CD4-positive, alpha-beta T cell treated with Interferon alpha-2 for 1 hour (primary cell): ENCODE measurements at regions not wholly inside any gene's neighbourhood (a gene's known extent, or its start where the extent isn't known, plus 50 kb on each side); places are given as distances from the start of the nearest gene placed in this dataset.

Experiments
- DNase-seq, 2 donors: peaks; one replicate each; pipeline ENCODE4 v3.0.0-alpha.2; 2020 to 2022

- DNase-seq = no peak
These were observed 516.9 kb upstream of the ZNF608 start for GRCh38 chr5:125263356-125263755.

GRCh38 chr5:125266106-125266505 is 519.7 kb upstream of the ZNF608 start:
- DNase-seq = no peak

- DNase-seq = no peak
These were observed 521.3 kb upstream of the ZNF608 start for GRCh38 chr5:125267636-125268248.

- no peak for DNase-seq
These were observed 523.5 kb upstream of the ZNF608 start for GRCh38 chr5:125269926-125270325.

GRCh38 chr5:125272357-125272756 is 525.9 kb upstream of the ZNF608 start:
- no peak for DNase-seq

- no peak for DNase-seq
These were observed 527.8 kb upstream of the ZNF608 start for GRCh38 chr5:125274211-125274610.

- DNase-seq = no peak
These were observed 528.7 kb upstream of the ZNF608 start for GRCh38 chr5:125274938-125275724.

- no peak for DNase-seq
These were observed 529.3 kb upstream of the ZNF608 start for GRCh38 chr5:125275725-125276090.

- no peak for DNase-seq
These were observed 529.7 kb upstream of the ZNF608 start for GRCh38 chr5:125276096-125276495.

GRCh38 chr5:125277494-125278154 is 531.2 kb upstream of the ZNF608 start:
- DNase-seq = no peak

GRCh38 chr5:125278711-125279110 is 532.3 kb upstream of the ZNF608 start:
- no peak for DNase-seq

- no peak for DNase-seq
These were observed 535.2 kb upstream of the ZNF608 start for GRCh38 chr5:125281667-125282066.

- DNase-seq = no peak
These were observed 536.9 kb upstream of the ZNF608 start for GRCh38 chr5:125283372-125283771.

- DNase-seq = no peak
These were observed 539.8 kb upstream of the ZNF608 start for GRCh38 chr5:125286271-125286670.

GRCh38 chr5:125289606-125290005 is 543.2 kb upstream of the ZNF608 start:
- no peak for DNase-seq

- no peak for DNase-seq
These were observed 544.5 kb upstream of the ZNF608 start for GRCh38 chr5:125290935-125291334.

GRCh38 chr5:125291447-125291846 is 545.0 kb upstream of the ZNF608 start:
- no peak for DNase-seq

- DNase-seq = no peak
These were observed 546.8 kb upstream of the ZNF608 start for GRCh38 chr5:125293223-125293622.

- no peak for DNase-seq
These were observed 547.3 kb upstream of the ZNF608 start for GRCh38 chr5:125293726-125294125.

GRCh38 chr5:125294844-125295243 is 548.4 kb upstream of the ZNF608 start:
- DNase-seq = no peak

GRCh38 chr5:125295405-125295872 is 549.0 kb upstream of the ZNF608 start:
- no peak for DNase-seq

- no peak for DNase-seq
These were observed 551.8 kb upstream of the ZNF608 start for GRCh38 chr5:125298258-125298657.

- no peak for DNase-seq
These were observed 552.4 kb upstream of the ZNF608 start for GRCh38 chr5:125298746-125299379.

- DNase-seq = no peak
These were observed 555.3 kb upstream of the ZNF608 start for GRCh38 chr5:125301711-125302110.
